BLaER1 (cell line): ENCODE measurements at regions not wholly inside any gene's neighbourhood (a gene's known extent, or its start where the extent isn't known, plus 50 kb on each side); places are given as distances from the start of the nearest gene placed in this dataset.

Experiments
- H3K27ac ChIP-seq: shearing (Covaris generic); formaldehyde crosslinking; 2 replicates; pipeline ENCODE4 v1.8.1; 2022
- H3K27me3 ChIP-seq: shearing (Covaris generic); formaldehyde crosslinking; 2 replicates; pipeline ENCODE4 v1.8.1; 2022
- H3K36me3 ChIP-seq: shearing (Covaris generic); formaldehyde crosslinking; 2 replicates; pipeline ENCODE4 v1.8.1; 2022
- H3K4me1 ChIP-seq: shearing (Covaris generic); formaldehyde crosslinking; 2 replicates; pipeline ENCODE4 v1.8.1; 2022
- H3K4me2 ChIP-seq: shearing (Covaris generic); formaldehyde crosslinking; 2 replicates; pipeline ENCODE4 v1.8.1; 2022
- H3K4me3 ChIP-seq: shearing (Covaris generic); formaldehyde crosslinking; 2 replicates; pipeline ENCODE4 v1.8.1; 2022
- H3K9ac ChIP-seq: shearing (Covaris generic); formaldehyde crosslinking; 2 replicates; pipeline ENCODE4 v1.8.1; 2022
- H3K9me3 ChIP-seq: shearing (Covaris generic); formaldehyde crosslinking; 2 replicates; pipeline ENCODE4 v1.8.1; 2022
- H4K20me1 ChIP-seq: shearing (Covaris generic); formaldehyde crosslinking; 2 replicates; pipeline ENCODE4 v1.8.1; 2022
- Cebpa-rat ChIP-seq: shearing (Covaris generic); IDR thresholded peaks from 2 replicates; pipeline ENCODE4 v1.8.1; 2022

DNA sequence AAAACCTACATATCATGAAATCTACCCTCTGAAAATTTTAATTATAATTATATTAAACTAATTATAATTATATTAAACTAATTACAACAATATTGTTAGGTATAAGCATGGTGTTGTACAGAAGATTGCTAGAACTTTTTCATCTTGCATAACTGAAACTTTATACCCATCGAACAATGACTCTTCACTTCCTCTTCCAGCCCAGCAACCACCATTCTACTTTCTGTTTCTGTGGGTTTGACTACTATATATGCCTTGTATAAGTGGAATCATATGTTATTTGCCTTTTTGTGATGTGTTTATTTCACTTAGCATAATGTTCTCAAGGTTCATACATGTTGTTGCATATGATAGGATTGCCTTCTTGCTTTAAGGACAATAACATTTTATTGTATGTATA is 274.2 kb upstream of the CCNH start:
- H3K27ac ChIP-seq: no peak overlapping the region
- no peaks in the 10 kb centered on the region for H3K36me3 ChIP-seq
- no peak for TF ChIP-seq Cebpa-rat
- no peaks in the 10 kb centered on the region for H3K4me1 ChIP-seq
- H3K9me3 ChIP-seq: peaks cover 10% of the 10 kb centered on the region; the same call in 1 of the 2 replicates
- no peaks in the 10 kb centered on the region for H3K27me3 ChIP-seq
- H3K4me2 ChIP-seq: no peak overlapping the region
- no peak overlapping the region for H3K9ac ChIP-seq
- H3K4me3 ChIP-seq: no peak overlapping the region
- H4K20me1 ChIP-seq: no peaks in the 10 kb centered on the region

DNA sequence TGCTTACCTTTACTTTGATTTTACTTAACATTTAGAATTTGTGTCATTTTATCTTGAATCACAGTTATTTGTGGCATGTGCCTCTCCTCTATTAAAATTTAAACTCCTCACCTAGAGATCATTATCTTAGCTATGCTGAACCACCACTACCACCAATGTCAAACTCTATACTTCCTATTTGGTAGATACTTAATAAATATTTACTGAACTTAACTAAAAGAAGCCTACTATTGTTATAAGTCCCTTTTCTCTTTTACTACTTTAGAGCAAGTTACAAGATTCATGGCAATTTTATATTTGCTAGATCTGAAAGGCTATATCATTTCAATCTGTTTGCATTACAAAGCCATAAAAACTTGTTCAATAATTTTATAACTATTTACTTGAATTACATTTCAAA is 273.3 kb upstream of the CCNH start:
- no peaks in the 10 kb centered on the region for H3K27me3 ChIP-seq
- TF ChIP-seq Cebpa-rat: no peak
- H3K4me2 ChIP-seq: no peak overlapping the region
- H3K9ac ChIP-seq: no peak overlapping the region
- no peaks in the 10 kb centered on the region for H3K4me1 ChIP-seq
- H4K20me1 ChIP-seq: no peaks in the 10 kb centered on the region
- no peaks in the 10 kb centered on the region for H3K36me3 ChIP-seq
- no peak overlapping the region for H3K27ac ChIP-seq
- H3K9me3 ChIP-seq: peaks cover 10% of the 10 kb centered on the region; the same call in 1 of the 2 replicates
- no peak overlapping the region for H3K4me3 ChIP-seq

DNA sequence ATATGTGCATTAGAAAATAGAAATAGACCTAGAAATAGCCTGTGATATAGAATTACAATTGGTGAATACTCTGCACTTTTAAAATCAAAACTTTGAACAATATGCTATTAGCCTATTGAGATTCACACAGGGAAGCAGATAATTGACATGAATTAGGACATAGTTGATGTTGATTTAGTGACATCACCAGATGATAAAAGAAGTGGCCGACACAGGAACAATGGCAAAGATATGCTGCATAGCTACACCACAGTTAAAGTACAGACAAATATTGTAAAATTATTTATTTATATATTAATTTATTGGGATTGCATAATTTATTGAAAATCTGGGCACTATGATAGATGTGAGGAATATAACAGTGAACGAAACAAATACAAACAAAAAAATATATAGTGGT is 261.5 kb upstream of the CCNH start:
- Histone ChIP-seq H3K36me3 (no peaks in the 10 kb centered on the region), H3K9me3 (no peaks in the 10 kb centered on the region), H3K27me3 (no peaks in the 10 kb centered on the region), H3K27ac (no peak overlapping the region), H3K4me3 (no peak overlapping the region), H4K20me1 (no peaks in the 10 kb centered on the region), H3K4me2 (no peak overlapping the region), H3K4me1 (no peaks in the 10 kb centered on the region), H3K9ac (no peak overlapping the region)
- no peak for TF ChIP-seq Cebpa-rat

DNA sequence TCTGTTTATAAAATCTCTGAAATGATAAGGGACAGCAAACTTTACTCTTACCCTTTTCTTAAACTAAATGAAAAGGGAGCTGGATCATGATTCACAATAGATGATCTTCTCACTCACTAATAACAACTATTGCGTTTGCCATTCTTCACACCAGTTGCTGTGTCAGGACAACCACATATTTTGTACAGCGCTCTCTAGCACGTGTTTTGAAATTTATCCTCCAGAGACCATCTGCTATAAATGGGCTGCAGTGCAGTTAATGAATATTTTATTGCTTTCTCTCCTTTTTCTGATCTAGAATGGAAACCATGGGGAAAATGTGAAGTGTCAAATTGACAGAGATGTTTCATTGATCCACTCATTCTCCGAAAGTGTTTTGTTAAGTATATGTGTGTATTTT is 258.4 kb upstream of the CCNH start:
- Histone ChIP-seq H3K4me3 (no peak overlapping the region), H3K36me3 (no peaks in the 10 kb centered on the region), H3K4me1 (no peaks in the 10 kb centered on the region), H3K9me3 (no peaks in the 10 kb centered on the region), H3K27ac (no peak overlapping the region), H4K20me1 (no peaks in the 10 kb centered on the region), H3K9ac (no peak overlapping the region), H3K4me2 (no peak overlapping the region), H3K27me3 (no peaks in the 10 kb centered on the region)
- no peak for TF ChIP-seq Cebpa-rat

DNA sequence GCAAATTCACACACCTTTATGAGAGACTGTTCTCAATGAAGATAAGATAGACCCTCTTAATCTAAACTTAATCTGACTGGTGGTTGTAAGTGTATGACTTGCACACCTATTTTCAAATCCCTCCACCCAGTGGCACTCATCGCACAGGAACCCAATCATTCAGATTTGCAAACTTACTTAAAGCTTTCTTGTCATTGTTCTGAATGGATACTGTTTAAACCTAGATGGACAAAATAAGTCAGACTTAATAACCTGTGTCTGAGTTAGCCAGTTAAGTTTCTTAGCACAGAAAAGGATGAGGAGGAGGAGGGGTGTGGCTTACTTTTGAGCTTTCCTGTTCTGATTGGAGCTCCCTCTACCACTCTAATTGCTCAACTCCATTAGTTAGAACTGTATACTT is 252.4 kb upstream of the CCNH start:
- H4K20me1 ChIP-seq: no peaks in the 10 kb centered on the region
- no peaks in the 10 kb centered on the region for H3K36me3 ChIP-seq
- no peak overlapping the region for H3K9ac ChIP-seq
- no peak for TF ChIP-seq Cebpa-rat
- no peaks in the 10 kb centered on the region for H3K4me1 ChIP-seq
- H3K9me3 ChIP-seq: no peaks in the 10 kb centered on the region
- H3K4me2 ChIP-seq: no peak overlapping the region
- no peaks in the 10 kb centered on the region for H3K27me3 ChIP-seq
- no peak overlapping the region for H3K4me3 ChIP-seq
- H3K27ac ChIP-seq: no peak overlapping the region

DNA sequence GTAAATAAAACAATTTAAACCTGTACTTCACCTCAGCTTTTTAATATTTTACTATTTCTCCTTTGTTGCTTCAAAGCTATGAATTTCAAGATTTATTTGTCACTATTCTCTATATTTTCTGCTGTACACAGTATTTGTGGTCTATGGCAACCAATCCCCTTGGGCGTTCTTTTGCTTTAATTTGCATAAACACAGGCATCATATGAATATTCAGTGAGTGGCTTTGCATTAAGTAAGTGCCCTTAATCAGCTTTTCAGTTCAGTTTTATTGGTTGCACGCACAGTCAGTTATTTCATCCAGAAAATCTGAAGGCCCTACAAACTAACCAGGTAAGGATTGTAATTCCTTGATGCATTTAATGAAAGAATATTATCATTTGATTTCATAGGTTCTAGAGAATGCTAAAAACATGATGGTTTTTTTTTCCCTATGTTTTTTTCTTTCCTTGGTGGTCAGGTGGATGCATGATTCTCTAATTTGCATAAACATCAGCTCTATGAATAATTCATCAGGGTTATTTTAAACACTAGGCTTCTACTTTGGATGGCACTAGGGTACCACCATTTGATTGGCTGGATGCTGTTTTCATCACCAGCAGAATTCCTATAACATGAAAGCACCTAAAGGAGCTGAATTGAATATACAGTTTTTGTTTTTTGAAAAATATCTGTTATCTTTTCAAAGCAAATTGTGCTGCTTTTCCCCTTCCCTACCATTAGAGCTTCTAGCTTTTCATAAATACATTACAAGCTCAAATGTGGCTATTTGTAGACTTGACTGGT is 249.2 kb upstream of the CCNH start:
- Histone ChIP-seq H3K4me1 (no peaks in the 10 kb centered on the region), H3K27ac (no peak overlapping the region), H4K20me1 (no peaks in the 10 kb centered on the region), H3K9ac (no peak overlapping the region), H3K4me2 (no peak overlapping the region), H3K4me3 (no peak overlapping the region), H3K9me3 (no peaks in the 10 kb centered on the region), H3K36me3 (no peaks in the 10 kb centered on the region), H3K27me3 (no peaks in the 10 kb centered on the region)
- no peak for TF ChIP-seq Cebpa-rat

DNA sequence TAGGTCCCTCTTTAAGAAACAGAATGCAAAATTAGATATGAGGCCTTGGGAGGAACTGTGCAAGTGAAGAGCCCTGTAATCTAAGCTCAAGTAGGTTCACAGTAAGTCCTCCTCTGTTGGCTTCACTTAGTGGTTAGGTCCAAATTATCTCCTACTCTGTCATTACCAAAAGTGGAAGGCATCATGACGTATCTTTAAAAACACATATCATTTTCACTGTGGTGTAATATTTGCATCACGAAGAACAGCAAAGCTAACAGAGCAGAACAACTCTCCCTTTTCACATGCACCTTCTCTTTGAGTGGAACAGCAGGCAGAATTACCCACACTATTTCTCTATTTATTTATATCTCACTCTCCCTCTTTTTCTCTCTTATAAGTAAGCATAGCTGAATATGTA is 240.5 kb upstream of the CCNH start:
- no peak overlapping the region for H3K27ac ChIP-seq
- TF ChIP-seq Cebpa-rat: no peak
- no peak overlapping the region for H3K4me3 ChIP-seq
- no peaks in the 10 kb centered on the region for H4K20me1 ChIP-seq
- H3K9ac ChIP-seq: no peak overlapping the region
- H3K27me3 ChIP-seq: no peaks in the 10 kb centered on the region
- no peaks in the 10 kb centered on the region for H3K36me3 ChIP-seq
- H3K4me2 ChIP-seq: no peak overlapping the region
- no peaks in the 10 kb centered on the region for H3K9me3 ChIP-seq
- no peaks in the 10 kb centered on the region for H3K4me1 ChIP-seq

DNA sequence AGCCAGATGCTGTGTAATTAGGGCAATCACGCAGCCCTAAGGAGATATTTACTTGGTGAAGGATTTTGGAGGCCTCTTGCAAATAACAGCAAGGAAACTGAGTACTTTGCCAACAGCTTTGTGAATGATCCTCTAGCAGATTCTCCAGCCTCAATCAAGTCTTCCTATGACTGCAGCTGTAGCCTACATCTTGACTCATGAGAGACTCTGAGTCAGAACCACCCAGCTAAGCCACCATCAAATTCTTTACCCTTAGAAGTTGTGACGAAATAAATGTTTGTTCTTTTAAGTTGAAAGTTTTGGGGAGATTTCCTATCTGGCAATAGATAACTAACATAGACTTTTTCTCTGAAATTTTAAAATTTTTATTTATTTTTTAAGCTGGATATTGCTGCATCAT is 237.6 kb upstream of the CCNH start:
- no peak overlapping the region for H3K4me2 ChIP-seq
- no peaks in the 10 kb centered on the region for H3K36me3 ChIP-seq
- no peaks in the 10 kb centered on the region for H4K20me1 ChIP-seq
- H3K27me3 ChIP-seq: no peaks in the 10 kb centered on the region
- no peak for TF ChIP-seq Cebpa-rat
- H3K4me3 ChIP-seq: no peak overlapping the region
- no peaks in the 10 kb centered on the region for H3K9me3 ChIP-seq
- no peak overlapping the region for H3K27ac ChIP-seq
- H3K4me1 ChIP-seq: no peaks in the 10 kb centered on the region
- H3K9ac ChIP-seq: no peak overlapping the region

DNA sequence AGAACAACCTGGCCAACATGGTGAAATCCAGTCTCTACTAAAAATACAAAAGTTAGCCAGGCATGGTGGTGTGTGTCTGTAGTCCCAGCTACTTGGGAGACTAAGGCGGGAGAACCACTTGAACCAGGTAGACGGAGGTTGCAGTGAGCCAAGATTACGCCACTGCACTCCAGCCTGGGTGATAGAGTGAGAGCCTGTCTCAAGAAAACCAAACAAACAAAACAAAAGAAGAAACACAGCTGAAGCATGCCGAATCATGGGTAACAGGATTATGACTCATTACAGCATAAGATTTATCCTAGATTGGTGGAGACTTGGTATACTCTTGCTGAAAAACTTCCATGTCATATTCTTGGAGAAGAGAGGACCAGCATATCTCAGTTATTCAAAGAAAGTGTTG is 236.7 kb upstream of the CCNH start:
- Histone ChIP-seq H3K27ac (no peak overlapping the region), H3K4me2 (no peak overlapping the region), H3K36me3 (no peaks in the 10 kb centered on the region), H3K9me3 (no peaks in the 10 kb centered on the region), H4K20me1 (no peaks in the 10 kb centered on the region), H3K27me3 (no peaks in the 10 kb centered on the region), H3K4me1 (no peaks in the 10 kb centered on the region), H3K9ac (no peak overlapping the region), H3K4me3 (no peak overlapping the region)
- no peak for TF ChIP-seq Cebpa-rat

DNA sequence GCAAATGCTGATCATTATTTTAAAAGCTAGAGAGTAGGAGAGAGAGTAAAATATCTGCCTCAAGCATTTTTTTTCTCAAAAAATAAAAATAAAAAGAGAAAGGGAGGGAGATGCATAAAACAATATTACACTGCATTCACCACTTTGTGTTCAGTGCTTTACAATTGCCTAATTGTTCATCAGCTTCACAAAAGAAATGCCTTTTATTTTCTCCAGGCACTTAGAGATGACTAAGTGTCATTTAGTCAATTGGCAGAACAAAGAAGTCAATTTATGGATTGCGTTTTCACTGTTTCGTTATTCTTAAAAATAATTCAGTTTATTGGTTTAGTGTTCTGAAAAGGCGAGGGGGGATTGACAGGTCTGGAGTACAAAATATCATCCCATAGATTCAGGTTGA is 232.5 kb upstream of the CCNH start:
- Histone ChIP-seq H3K9ac (no peak overlapping the region), H3K4me3 (no peak overlapping the region), H3K9me3 (no peaks in the 10 kb centered on the region), H3K27me3 (no peaks in the 10 kb centered on the region), H4K20me1 (no peaks in the 10 kb centered on the region), H3K4me1 (no peaks in the 10 kb centered on the region), H3K27ac (no peak overlapping the region), H3K36me3 (no peaks in the 10 kb centered on the region), H3K4me2 (no peak overlapping the region)
- TF ChIP-seq Cebpa-rat: no peak

DNA sequence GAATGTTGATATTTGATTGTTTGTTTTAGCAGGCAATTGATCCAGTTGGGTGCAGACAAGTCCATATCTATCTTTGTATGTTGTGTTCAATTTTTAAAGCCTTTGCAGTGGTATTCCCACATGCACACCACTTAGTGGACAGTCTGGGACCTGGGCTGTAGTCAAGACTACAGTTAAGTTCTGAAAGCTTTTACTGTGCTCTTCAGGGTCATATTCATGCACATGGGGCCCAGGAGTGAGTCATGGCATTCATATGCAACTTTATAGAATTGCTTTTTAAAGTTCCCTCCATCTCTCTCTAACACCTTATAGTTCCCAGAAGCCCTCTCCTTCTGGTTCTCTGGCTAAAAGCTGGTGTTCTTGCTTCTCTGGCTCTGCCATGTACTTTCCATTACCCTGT is 228.2 kb upstream of the CCNH start:
- H3K4me1 ChIP-seq: no peaks in the 10 kb centered on the region
- H3K9ac ChIP-seq: no peak overlapping the region
- no peaks in the 10 kb centered on the region for H3K9me3 ChIP-seq
- no peak overlapping the region for H3K4me3 ChIP-seq
- no peaks in the 10 kb centered on the region for H3K27me3 ChIP-seq
- H4K20me1 ChIP-seq: no peaks in the 10 kb centered on the region
- no peaks in the 10 kb centered on the region for H3K36me3 ChIP-seq
- H3K4me2 ChIP-seq: no peak overlapping the region
- H3K27ac ChIP-seq: no peak overlapping the region
- TF ChIP-seq Cebpa-rat: no peak
